Hematopoietic multipotent progenitor cell treated with erythropoietin and hydrocortisone succinate and interleukin-3 and kit ligand, for 8 days (in vitro differentiated cells): ENCODE measurements at regions not wholly inside any gene's neighbourhood (a gene's known extent, or its start where the extent isn't known, plus 50 kb on each side); places are given as distances from the start of the nearest gene placed in this dataset.

Source experiments
- DNase-seq: peaks from one replicate; pipeline ENCODE4 v3.0.0-alpha.2; 2015

DNA sequence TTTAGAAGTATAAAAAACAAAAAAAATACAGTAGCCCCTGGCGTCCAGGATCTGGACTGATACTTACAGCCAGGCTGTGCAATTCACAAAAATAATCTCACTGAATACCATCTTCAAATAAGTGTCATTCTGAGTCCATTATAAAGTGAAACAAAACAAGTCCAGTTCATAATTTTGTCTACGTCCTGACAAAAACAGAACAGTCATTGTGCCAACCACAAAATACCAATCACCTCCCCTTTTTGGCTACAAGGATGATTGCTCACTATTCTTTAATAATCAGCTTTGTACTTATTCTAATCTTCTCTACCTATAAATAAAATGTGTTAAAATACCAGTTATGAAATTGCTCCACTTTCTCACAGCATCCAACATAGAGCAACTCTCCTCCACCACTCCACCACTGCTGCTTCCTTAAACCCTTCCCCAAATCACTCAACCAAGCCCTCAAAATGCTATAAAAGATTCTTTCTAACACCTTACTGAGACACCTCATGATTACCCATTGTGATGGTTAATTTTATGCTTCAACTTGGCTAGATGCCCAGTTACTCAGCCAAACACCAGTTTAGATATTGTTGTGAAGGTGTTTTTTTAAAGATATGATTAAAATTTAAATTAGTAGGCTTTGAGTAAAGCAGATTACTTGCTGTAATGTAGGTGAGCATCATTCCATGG lies 479.8 kb upstream of the SEMA3A start:
- DNase-seq = no peak

DNA sequence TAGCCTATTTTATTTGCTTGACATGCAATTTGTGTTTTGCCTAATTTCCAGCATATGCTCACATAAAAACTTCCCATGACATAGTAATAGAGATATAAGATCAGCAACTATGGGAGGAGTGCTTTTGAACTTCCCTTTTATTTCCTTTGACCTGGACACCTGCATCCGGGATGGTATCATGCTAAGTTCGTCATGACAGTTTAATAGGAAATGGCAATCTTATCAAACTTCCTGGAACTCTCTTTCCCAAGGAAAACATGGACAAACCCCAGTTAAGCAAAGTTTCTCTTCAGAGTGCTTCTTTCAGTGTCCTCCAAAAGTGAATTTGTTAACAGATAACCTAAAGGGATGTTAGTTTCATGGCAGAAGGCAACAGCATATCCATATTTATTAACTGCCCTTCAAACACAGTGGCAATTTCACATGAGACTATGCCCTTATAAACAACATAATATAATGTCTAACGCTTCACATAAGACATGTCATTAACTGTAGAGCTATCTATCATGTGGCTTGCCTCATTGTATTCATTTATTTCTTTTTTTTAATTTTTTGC lies 474.7 kb upstream of the SEMA3A start:
- no peak for DNase-seq

DNA sequence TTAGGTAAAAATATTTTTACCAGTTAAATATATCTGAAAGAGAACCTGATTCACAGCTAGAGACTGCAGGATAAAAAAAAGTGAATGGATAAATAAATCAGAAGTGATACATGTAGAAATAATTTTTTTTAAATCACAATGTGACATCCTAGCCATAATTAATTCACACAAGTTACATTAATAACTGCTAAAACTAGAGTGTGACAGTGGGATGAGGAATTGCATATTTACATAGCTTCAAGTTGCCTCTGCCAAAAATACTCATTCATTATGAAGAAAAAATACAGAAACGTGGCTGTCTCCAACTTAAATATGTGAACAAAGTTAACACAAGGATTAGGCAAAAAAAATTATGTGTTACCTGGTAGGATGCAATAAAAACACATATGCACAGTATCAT lies 473.5 kb upstream of the SEMA3A start:
- no peak for DNase-seq

DNA sequence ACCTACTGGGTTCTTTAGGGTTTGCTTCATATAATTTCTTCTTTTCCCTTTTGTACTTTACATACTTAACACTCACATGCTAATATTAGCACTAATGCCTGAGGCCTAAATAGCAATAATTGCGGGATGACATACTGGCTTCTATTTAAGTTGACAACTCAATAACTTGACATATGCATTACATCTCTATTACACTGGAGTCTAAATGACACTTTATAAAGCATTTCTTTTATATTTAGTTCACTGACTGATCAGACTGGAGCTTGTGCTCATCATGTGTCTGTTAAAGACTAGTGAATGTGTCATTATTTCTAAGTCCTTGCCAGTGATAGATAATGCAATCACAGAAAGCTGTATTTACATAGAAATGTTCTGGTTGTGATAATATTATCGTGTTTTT lies 472.1 kb upstream of the SEMA3A start:
- no peak for DNase-seq

DNA sequence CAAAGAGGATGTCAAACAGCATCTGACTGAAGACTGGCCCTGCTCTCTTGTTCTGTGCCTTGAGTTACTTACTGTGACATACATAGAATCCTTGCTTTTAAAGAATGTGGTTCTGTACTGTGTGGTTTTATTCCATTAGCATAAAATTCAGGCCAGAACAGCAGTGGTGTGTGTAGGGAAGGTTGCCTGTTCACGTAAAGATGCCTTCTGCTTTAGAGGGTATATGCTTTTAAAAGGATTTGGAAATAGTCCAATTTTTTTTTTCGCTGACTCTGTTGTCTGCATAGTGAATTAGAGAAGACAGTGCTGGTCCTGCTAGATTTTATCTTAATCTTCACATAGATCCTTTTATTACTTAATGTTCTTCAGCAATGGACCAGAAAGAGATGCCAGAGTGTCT lies 470.8 kb upstream of the SEMA3A start:
- no peak for DNase-seq

DNA sequence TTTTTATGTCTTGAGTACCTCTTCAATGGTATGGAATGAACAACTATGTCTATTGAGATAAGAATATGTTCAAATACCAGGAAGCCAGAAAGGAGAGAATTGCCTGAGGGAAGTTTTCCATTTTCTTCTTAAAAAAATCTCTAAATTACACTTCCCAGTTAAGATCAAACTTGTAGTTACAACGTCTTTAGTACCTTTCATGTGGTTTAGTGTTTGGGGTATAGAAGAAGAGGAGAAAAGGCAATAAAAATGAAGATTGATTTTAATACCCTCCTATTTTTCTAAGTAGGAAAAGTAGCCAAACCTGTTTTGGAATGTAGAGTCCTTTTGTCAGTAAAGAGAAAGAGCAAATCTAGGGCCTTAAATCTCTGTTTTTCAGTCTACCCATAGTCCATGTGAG lies 470.0 kb upstream of the SEMA3A start:
- DNase-seq = no peak

DNA sequence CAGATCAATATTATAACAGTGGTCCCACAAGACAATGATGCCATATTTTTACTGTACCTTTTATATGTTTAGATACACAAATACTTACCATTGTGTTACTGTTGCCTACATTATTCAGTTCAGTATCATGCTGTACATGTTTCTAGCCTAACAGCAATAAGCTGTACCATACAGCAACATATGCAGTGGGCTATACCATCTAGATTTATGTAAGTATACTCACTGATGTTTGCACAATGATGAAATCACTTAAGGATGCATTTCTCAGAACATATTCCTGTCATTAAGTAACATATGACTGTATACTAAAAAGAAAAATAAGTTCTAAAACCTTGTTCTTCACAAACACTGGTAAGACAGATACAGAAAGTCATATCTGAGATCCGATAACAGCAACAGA lies 468.6 kb upstream of the SEMA3A start:
- DNase-seq = no peak

DNA sequence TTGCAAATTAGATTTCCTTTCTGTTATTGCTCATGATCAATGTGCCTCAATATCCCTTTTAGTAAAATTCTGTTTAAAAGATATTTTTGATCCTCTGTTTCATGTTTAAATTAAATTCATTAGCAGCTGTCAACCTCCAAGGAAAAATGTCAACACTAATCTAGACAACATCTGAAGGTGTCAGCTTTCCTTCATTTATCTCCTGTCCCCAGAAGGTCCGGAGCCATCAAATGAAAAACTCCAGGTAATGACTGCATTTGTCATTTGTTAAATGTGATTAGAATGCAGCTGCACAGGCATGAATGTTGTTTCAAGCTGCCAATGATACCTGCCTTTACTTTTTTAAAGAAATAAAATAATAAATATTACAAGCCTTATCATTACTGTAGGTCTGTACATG lies 463.7 kb upstream of the SEMA3A start:
- DNase-seq = no peak

DNA sequence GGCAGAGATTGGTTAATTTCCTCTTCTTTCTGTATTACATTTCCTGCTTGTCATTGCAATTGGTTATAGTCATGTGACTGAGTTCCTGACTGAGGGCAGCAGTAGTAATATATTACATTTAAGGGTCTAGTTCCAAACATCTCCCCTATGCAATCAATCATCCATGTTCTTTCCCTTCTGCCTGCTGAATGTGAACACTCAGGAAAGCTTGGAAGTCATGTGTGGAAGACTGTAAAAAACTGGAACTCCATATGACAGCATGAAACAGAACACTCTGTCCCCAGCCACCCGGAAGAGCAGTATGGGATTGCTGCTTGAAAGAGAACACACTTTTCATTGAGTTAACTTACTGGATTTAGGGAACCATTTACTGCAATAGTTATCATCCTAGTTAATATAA lies 459.7 kb upstream of the SEMA3A start:
- no peak for DNase-seq

DNA sequence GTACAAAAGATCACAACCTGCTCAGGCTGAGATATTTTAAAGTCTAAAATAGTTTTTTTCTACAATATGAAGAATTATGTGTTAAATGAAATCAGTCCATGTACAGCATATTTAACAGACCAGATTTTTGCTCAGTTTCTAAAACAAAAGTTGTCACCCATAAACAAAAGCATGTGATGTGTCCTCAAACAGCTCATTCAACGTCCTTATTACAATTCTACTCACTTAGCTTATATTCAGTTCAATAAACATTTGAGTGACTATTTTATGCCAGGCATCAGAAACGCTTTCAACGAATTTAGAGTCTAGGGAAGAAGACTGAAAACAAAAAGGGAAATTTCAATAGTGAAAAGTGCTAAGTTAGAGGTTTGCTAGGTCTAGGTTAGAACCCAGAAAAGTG lies 457.3 kb upstream of the SEMA3A start:
- no peak for DNase-seq

DNA sequence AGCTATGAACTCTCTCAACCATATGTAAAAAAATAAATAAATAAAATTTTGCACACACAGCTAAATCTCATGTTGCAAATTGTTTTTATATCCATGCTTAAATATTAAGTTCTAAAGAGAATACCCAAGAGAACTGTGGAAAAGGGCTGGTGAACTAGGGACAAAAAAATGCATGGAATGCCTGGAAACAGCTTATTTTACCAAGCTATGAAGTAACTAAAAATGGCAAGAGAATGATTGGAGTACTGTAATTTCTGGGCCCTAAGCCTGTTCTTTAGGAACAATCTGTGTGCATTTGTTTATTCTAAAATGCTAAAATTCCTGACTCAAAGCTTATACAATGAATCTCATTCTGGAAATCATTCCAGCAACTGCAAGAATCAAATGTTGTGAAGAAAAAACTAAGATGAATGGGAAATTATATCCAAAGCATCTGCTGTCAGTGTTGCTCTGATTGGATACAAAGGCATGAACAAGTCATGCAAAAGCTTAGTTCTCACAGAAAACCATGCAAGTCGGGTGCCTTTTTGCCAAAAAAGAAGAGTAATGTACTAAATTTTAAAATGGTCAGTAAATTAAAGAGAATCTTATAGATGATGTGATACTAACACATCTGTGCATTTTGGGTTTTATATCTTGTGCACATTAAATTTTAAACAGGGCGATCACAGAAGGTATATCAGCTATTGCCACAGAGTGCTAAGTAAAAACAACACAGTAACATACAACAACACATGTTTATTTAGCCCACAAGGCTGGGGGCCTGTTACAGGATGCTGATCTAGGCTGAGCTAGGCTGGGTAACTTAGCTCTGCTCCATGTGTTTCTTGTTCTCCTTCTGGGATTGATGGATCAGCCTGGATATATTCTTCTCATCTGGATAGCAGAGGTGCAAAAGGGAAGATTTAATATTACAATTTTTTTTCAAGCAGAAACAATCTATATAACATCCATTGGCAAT lies 453.5 kb upstream of the SEMA3A start:
- DNase-seq = no peak

DNA sequence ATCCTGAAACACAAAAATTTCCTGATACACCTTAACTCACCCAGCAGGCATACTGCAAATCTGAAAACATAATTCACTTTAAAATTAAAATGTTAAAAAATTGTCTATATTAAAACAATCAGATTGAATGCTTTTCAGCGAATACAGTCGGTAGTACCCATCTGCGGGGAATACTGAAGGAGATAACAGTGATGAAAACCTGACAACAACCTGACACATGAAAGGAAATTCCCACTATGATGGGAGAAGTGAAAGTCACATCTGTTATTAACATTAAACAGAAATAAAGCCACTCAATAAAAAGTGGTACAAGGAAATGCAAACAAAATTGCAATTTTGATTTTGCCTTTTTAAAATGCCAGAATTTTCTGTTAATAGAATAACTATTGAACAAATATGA lies 448.0 kb upstream of the SEMA3A start:
- DNase-seq = no peak

DNA sequence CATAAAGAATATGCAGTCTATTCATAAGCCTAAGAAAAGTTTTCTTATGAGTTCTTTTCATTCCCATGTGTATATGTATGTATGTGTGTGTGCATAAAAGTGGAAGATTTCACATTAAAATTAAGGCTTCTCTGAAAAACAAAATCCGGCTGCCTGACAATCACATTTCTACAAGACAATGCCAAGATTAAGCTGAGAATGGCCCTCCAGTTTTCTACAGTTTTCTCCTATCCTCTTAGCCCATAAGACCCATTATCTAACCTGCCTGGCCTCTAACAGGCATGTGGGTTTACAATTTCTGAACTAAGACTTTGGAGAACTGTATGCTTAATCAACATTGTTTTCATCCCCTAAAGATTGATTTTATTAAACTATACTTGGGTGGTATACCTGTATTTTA lies 446.0 kb upstream of the SEMA3A start:
- no peak for DNase-seq

DNA sequence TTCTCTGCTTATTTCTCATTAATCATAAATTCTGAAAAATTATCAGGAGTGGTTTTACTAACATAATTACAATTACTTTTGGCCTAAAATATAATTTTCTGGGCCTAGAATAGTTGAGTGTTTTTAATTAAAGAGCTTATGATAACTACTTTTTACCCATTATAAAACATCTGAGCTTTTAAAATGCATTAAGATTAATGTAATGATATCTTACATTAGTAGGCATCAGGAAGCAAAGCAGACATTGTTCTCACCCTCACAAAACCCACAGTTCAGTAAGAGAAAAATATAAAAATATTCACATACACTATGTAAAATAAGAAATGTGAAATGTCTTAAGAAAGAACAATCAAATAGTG lies 443.7 kb upstream of the SEMA3A start:
- DNase-seq = no peak

DNA sequence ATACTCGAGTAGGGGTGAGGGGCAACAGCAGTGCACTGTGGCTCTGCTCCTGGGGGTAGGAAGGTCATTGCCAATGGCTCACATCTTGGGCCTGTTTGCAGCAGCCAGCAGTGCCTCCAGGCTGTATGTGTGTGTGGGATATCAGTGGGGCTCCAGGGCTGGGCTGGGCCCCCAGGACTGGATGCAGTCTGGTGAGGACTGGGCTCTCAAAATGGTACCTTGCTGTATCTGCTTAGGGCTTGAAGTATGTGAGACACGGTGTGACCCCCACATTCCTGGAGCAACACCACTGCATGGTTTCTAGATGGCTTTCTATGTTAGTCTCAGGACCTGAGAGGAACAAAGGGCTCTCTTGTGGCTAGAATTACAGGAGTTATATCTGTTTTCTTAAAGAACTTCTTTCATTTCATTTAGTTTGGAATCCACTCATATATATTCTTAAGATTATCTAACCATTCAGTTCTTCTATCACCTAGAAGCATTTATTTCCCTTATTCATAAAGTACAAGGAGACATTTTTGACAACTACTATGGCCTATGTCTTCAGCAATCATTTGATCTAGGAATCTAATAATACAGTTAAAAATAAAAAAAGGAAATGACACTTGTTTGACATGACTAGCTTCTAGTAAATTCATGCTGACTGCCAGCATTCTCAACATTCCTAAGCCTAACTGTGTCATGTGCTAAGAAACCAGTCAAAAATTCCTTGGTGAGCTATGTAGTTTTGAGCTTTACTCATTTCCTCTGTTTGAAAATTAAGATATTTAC lies 443.2 kb upstream of the SEMA3A start:
- no peak for DNase-seq

DNA sequence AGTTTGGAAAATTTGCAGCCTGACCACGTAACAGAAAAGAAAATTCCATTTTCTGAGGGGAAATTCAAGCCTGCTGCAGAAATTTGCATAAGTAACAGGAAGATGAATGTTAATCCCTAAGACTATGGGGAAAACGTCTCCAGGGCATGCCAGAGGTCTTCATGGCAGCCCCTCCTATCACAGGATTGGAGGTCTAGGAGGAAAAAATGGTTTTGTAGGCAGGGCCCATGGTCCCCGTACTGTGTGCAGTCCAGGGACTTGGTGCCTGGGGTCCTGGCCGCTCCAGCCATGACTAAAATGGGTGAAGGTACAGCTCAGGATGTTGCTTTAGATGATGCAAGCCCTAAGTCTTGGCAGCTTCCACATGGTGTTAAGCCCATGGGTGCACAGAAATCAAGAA lies 437.3 kb upstream of the SEMA3A start:
- DNase-seq = no peak

DNA sequence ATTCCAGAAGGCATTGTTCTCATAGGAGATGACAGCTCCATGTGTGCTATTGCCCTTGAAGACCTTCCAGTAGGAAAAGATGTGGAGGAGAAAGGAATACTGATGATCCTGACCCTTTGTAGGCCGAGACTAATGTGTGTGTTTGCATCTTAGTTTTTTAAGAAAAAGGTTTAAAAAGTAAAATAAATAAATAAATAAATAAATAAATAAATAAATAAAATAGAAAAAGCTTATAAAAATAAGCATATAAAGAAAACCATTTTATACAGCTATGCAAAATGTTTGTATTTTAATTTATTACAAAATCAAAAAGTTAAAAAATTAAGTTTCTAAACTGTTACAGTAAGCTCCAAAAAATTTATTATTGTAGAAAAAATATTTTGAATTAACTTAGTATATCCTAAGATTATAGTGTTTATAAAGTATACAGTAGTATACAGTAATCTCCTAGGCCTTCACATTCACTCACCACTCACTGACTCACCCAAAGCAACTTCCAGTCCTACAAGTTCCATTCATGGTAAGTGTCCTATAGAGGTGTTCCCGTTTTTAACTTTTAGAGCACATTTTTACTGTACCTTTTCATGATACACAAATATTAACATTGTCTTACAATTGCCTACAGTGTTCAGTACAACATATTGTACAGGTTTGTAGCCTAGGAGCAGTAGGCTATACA lies 435.2 kb upstream of the SEMA3A start:
- DNase-seq = no peak

DNA sequence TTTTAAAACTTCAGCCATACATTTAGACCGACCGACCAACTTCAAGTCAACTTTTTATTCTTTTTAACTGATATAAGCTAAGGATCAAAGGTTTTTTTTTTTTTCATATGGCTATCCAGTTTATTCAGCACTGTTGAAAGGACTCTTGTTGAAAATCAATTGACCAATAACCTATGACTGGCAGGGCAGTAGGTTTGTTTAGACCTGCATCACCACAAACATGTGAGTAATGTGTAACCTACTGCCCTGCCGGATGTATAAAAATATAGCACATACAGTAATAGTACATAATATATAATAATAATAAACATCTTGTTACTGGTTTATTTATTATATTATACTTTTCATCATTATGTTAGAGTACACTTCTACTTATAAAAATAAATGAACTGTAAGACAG lies 434.6 kb upstream of the SEMA3A start:
- DNase-seq = no peak

DNA sequence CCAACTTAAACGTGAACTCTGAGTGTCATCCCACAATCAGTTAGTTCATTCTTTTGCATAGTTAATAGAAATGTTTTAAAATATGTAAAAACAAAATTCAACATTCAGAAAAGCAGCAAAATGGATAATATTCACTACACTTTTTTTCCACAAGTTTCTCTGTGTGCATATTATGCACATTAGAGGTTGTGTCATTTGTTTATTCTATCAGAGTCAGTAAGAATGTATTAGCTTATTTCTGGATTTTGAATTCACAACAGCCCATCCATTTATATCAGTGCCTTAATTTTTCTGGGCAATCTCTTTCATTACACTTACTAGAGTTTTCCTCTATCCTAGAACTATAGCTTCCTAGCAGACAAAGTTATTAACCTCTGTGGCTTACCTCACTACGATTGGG lies 432.7 kb upstream of the SEMA3A start:
- DNase-seq = no peak

DNA sequence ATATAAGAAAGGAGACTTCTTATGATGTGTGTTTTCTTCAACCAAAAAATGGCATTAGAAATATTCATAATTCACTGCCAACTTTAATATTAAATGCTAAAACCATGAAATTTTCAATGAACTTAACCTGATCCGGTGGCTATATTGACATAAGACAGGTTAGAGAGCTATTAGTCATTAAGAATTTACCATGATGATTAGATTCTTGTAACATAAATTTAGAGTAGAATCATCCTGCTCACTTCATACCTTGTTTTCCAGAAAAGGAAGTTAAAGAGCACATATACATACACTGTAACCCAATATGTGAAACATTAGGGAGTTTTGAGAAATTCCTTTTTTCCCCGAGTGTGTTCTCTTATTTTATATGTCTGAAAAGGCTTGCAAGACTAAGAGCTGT lies 430.3 kb upstream of the SEMA3A start:
- DNase-seq = no peak

DNA sequence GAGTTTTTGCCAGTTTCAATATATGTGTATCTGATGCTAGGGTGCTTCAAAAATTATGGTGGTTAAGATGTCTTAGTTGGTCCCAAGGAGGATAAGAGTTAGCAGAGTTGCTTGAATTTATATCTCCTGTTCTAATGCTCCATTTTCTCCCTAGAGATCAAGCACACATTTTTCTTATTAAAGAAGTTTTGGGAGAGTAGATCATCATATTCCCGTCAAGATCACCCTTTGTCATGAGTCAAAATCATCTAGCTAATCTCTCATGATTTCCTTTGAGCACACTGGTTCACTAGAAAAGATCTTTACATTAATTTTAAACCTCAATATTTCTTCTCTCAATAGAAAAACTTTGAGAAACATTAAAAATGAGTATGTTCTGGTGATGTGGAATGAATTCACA lies 429.9 kb upstream of the SEMA3A start:
- no peak for DNase-seq

DNA sequence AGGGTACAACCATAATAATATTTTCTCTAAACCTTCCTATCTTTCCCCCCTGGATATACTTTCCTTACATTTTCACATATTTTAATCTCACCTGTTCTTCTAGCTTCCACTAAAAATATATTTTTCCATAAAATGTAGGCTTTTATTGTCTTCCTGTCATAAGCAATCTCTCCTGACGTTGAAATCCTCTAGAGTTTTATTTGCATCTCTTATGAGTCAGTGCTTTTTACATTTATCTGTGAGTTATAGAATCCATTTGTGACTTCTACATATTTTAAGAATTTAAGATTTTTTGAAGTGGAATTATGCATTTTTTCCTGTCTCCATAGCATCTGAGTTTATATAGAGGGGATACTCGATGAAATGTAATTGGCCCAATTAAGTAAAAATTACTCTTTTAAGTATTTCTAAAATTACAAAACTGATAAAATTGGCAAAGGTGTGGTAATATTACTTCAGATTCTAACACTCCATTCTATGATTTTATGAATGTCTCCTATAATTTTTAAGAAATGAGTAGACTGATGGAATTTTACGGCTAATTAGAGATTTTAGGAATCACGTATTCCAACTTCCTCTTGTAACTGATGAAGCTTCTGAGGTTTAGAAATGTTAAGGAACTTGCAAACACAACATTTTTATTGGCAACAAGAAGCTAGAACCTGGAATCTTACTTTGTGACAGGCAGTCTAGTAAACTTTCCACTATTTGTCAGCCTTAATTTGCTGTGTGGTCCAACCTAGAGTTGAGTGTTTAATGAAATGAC lies 422.9 kb upstream of the SEMA3A start:
- DNase-seq = no peak
